GM12878 (cell line): ENCODE measurements at regions not wholly inside any gene's neighbourhood (a gene's known extent, or its start where the extent isn't known, plus 50 kb on each side); places are given as distances from the start of the nearest gene placed in this dataset.

Experiments used
- ATAC-seq: fragments of 200-7000 bp; cut with Tn5 transposase; 3 replicates; pipeline ENCODE4 v1.9.1; 2020; ENCODE audit warnings: mild to moderate bottlenecking, moderate library complexity
- BruUV-seq: library from RNA; stranded (reverse); fragments of 400-500 nt; replicated peaks from 2 replicates; lab custom pipeline; 2021; lab: Mats Ljungman, UMichigan
- CTCF ChIA-PET: fragments of 300-600 bp; sonication (Branson Sonifier 250); formaldehyde crosslinking; extraction: SDS; loops from one replicate; lab custom pipeline; 2021; ENCODE audit warnings: inconsistent platforms; lab: Yijun Ruan, JAX
- POLR2A ChIA-PET: fragments of 350-600 bp; formaldehyde crosslinking; extraction: SDS; loops from one replicate; lab custom pipeline; 2021; ENCODE audit warnings: inconsistent platforms; lab: Charles Lee
- RAD21 ChIA-PET: fragments of 300-600 bp; sonication (Branson Sonifier 250); formaldehyde crosslinking; loops from one replicate; lab custom pipeline; 2023; ENCODE audit warnings: antibody characterized with exemption; ENCODE audit not compliant: unreplicated experiment; lab: Charles Lee
- SMC1A ChIA-PET: fragments of 300-600 bp; sonication (Branson Sonifier 250); formaldehyde crosslinking; loops from one replicate; lab custom pipeline; 2023; ENCODE audit not compliant: unreplicated experiment, uncharacterized antibody; lab: Charles Lee
- DNase-seq: peaks from one replicate; pipeline ENCODE4 v3.0.0-alpha.2; 2011; ENCODE audit warnings: low read depth, low spot score
- FAIRE-seq: peaks from 3 replicates; lab custom pipeline; 2011; peaks lifted over from hg19 to GRCh38; lab: Jason Lieb, UNC
- H2AFZ ChIP-seq: 2 replicates; pipeline ENCODE4 v1.6.0; 2011; ENCODE audit warnings: low read depth, low read length, control low read depth; ENCODE audit not compliant: control insufficient read depth
- H3K27ac ChIP-seq: 2 replicates; pipeline ENCODE4 v1.5.1; 2011; ENCODE audit warnings: control low read depth; ENCODE audit not compliant: control insufficient read depth, insufficient read depth
- H3K27me3 ChIP-seq, 2 experiments: replicated peaks in 1 of 2; 2 replicates each; pipeline versions ENCODE4 v1.6.0 to v1.6.1; 2011; ENCODE audit warnings: low read length in 1 of 2; ENCODE audit not compliant: control insufficient read depth in 2 of 2, insufficient read depth in 2 of 2
- H3K36me3 ChIP-seq, 2 experiments: 2 replicates each; pipeline ENCODE4 v1.5.1; 2011; ENCODE audit warnings: low read length in 1 of 2; ENCODE audit not compliant: control insufficient read depth in 2 of 2, insufficient read depth in 2 of 2
- H3K4me1 ChIP-seq: 2 replicates; pipeline ENCODE4 v1.6.1; 2011; ENCODE audit warnings: mild to moderate bottlenecking, low read length, moderate library complexity, mixed read lengths; ENCODE audit not compliant: control insufficient read depth, insufficient read depth
- H3K4me2 ChIP-seq: 2 replicates; pipeline ENCODE4 v1.6.0; 2011; ENCODE audit warnings: control low read depth; ENCODE audit not compliant: control insufficient read depth, insufficient read depth
- H3K4me3 ChIP-seq: fragments of 200-600 bp; sonication (generic); 2 replicates; pipeline ENCODE4 v1.5.1; 2016
- H3K79me2 ChIP-seq: 2 replicates; pipeline ENCODE4 v1.6.0; 2011; ENCODE audit warnings: low read length; ENCODE audit not compliant: control insufficient read depth, insufficient read depth
- H3K9ac ChIP-seq: 2 replicates; pipeline ENCODE4 v1.8.0; 2011; ENCODE audit warnings: low read length, control low read depth, mixed read lengths; ENCODE audit not compliant: control insufficient read depth, insufficient read depth
- H3K9me3 ChIP-seq: replicated peaks from 3 replicates; pipeline ENCODE4 v1.5.1; 2011; ENCODE audit warnings: mild to moderate bottlenecking, low read length; ENCODE audit not compliant: control insufficient read depth, insufficient read depth
- H4K20me1 ChIP-seq: 2 replicates; pipeline ENCODE4 v1.6.0; 2011; ENCODE audit not compliant: control insufficient read depth, insufficient read depth
- CTCF ChIP-seq, 3 experiments: IDR thresholded peaks in 2 of 3; conservative IDR thresholded peaks in 1 of 3; 2 replicates each; pipeline ENCODE4 v1.5.1; 2011; ENCODE audit warnings: low read depth in 3 of 3, low read length in 3 of 3, mild to moderate bottlenecking in 3 of 3, control low read depth in 2 of 3, moderate library complexity in 2 of 3, inconsistent platforms in 1 of 3, mixed read lengths in 1 of 3; ENCODE audit not compliant: control insufficient read depth in 2 of 3, insufficient read depth in 1 of 3; ENCODE audit errors: extremely low read depth in 1 of 3
- JUND ChIP-seq: IDR thresholded peaks from 2 replicates; pipeline ENCODE4 v1.6.1; 2012; ENCODE audit warnings: low read depth, mild to moderate bottlenecking, low read length, improper control_type of control experiment, moderate library complexity
- KLF5 ChIP-seq: fragments of 450-650 bp; IDR thresholded peaks from 2 replicates; pipeline ENCODE4 v1.6.1; 2014; ENCODE audit warnings: mild to moderate bottlenecking; ENCODE audit not compliant: partially characterized antibody
- MTA2 ChIP-seq: fragments of 450-650 bp; IDR thresholded peaks from 2 replicates; pipeline ENCODE4 v1.6.1; 2016; ENCODE audit warnings: low read depth, mild to moderate bottlenecking, moderate library complexity
- POLR2AphosphoS5 ChIP-seq: IDR thresholded peaks from 2 replicates; pipeline ENCODE4 v1.6.1; 2011; ENCODE audit warnings: mild to moderate bottlenecking, low read length, inconsistent platforms
- in situ Hi-C: fragments of 300-500 bp; cut with MboI; formaldehyde crosslinking; loops from 9 replicates; pipeline ENCODE4 v1.14.3; 2018; ENCODE audit warnings: mixed read lengths
- intact Hi-C: fragments of 100-400 bp; cut with micrococcal nuclease; formaldehyde crosslinking; loops from one replicate; pipeline ENCODE4 v1.14.2; 2022; ENCODE audit not compliant: unreplicated experiment
- TF ChIP-seq, protein P1 (sequence below): fragments of 450-650 bp; IDR thresholded peaks from 2 replicates; pipeline ENCODE4 v1.6.1; 2018; ENCODE audit warnings: mild to moderate bottlenecking, low read depth, moderate library complexity; ENCODE audit not compliant: partially characterized antibody

GRCh38 chr3:111311126-111311525 lies 230.9 kb upstream of the CD96 start:
- TF ChIP-seq, protein P1, sequence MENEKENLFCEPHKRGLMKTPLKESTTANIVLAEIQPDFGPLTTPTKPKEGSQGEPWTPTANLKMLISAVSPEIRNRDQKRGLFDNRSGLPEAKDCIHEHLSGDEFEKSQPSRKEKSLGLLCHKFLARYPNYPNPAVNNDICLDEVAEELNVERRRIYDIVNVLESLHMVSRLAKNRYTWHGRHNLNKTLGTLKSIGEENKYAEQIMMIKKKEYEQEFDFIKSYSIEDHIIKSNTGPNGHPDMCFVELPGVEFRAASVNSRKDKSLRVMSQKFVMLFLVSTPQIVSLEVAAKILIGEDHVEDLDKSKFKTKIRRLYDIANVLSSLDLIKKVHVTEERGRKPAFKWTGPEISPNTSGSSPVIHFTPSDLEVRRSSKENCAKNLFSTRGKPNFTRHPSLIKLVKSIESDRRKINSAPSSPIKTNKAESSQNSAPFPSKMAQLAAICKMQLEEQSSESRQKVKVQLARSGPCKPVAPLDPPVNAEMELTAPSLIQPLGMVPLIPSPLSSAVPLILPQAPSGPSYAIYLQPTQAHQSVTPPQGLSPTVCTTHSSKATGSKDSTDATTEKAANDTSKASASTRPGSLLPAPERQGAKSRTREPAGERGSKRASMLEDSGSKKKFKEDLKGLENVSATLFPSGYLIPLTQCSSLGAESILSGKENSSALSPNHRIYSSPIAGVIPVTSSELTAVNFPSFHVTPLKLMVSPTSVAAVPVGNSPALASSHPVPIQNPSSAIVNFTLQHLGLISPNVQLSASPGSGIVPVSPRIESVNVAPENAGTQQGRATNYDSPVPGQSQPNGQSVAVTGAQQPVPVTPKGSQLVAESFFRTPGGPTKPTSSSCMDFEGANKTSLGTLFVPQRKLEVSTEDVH: no peak
- TF ChIP-seq POLR2AphosphoS5: no peak
- TF ChIP-seq KLF5: no peak
- TF ChIP-seq JUND: no peak
- TF ChIP-seq MTA2: no peak
- no peak for TF ChIP-seq CTCF (IDR thresholded peaks at IDR 0.05 in 2 of 3, conservative IDR thresholded peaks at IDR 0.05 in 1 of 3; ENCODE audit: control insufficient read depth in 2 of 3, extremely low read depth in 1 of 3, insufficient read depth in 1 of 3, low read depth in 3 of 3, low read length in 3 of 3)
- TF ChIP-seq, all 136 proteins: peak for 0
- Histone ChIP-seq H3K27me3 (no peaks in the 10 kb centered on the region), H4K20me1 (no peaks in the 10 kb centered on the region), H3K79me2 (no peaks in the 10 kb centered on the region), H3K36me3 (no peaks in the 10 kb centered on the region), H3K4me2 (no peak overlapping the region), H3K4me3 (no peak overlapping the region), H3K9me3 (no peaks in the 10 kb centered on the region), H3K9ac (no peak overlapping the region), H3K27ac (no peak overlapping the region), H2AFZ (no peak overlapping the region), H3K4me1 (no peaks in the 10 kb centered on the region)
- ChIA-PET POLR2A (no interaction called here), RAD21 (no interaction called here), CTCF (interaction anchor here (1.4 kb wide), 1 partner anchor 10 kb away, joined by 3 read pairs; no protein-coding TSS in a partner anchor), SMC1A (no interaction called here)
- DNase-seq (no peak), FAIRE-seq (no peak), ATAC-seq (no peak)
- in situ Hi-C loops: no loop called here
- BruUV-seq: no TSS peak
- intact Hi-C loops: no loop called here
